Astrocyte (in vitro differentiated cells and primary cell): ENCODE measurements at regions not wholly inside any gene's neighbourhood (a gene's known extent, or its start where the extent isn't known, plus 50 kb on each side); places are given as distances from the start of the nearest gene placed in this dataset.

Experiments used
- EZH2 ChIP-seq: IDR thresholded peaks from 2 replicates; pipeline ENCODE4 v1.6.1; 2012; ENCODE audit warnings: mild to moderate bottlenecking, low read length, inconsistent platforms; ENCODE audit not compliant: insufficient read depth
- TF ChIP-seq, protein P1 (sequence below): IDR thresholded peaks from 2 replicates; pipeline ENCODE4 v1.5.1; 2011; ENCODE audit warnings: low read depth, mild to moderate bottlenecking, inconsistent platforms, low read length, moderate library complexity; ENCODE audit not compliant: insufficient read depth

DNA sequence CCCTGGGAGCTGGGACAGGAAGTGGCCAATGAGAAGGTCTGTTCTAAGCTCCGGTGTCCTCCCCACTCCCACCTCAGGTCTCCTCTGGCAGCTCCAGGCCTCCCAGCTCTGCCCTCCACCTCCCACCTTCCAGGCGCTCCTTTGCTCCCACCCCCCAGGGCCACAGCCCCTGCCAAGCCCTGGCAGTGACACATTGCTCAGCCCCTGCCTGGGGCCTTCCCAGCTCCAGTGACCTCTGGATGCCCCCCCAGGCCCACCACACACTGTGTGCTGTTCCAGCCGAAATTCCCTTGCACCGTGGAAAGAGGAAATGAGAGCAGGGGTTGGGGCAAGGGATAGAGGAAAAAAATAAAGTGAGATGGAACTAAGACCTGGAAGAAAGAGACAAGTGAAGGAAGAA is 289.6 kb downstream of the CYP26B1 start:
- TF ChIP-seq, protein P1, sequence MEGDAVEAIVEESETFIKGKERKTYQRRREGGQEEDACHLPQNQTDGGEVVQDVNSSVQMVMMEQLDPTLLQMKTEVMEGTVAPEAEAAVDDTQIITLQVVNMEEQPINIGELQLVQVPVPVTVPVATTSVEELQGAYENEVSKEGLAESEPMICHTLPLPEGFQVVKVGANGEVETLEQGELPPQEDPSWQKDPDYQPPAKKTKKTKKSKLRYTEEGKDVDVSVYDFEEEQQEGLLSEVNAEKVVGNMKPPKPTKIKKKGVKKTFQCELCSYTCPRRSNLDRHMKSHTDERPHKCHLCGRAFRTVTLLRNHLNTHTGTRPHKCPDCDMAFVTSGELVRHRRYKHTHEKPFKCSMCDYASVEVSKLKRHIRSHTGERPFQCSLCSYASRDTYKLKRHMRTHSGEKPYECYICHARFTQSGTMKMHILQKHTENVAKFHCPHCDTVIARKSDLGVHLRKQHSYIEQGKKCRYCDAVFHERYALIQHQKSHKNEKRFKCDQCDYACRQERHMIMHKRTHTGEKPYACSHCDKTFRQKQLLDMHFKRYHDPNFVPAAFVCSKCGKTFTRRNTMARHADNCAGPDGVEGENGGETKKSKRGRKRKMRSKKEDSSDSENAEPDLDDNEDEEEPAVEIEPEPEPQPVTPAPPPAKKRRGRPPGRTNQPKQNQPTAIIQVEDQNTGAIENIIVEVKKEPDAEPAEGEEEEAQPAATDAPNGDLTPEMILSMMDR = no peak
- no peak for TF ChIP-seq EZH2
